Astrocyte of the spinal cord (primary cell): ENCODE measurements at regions not wholly inside any gene's neighbourhood (a gene's known extent, or its start where the extent isn't known, plus 50 kb on each side); places are given as distances from the start of the nearest gene placed in this dataset.

Experiments
- DNase-seq: peaks from one replicate; pipeline ENCODE4 v3.0.0; 2011; ENCODE audit warnings: low read depth, low spot score
- H3K4me3 ChIP-seq: 2 replicates; pipeline ENCODE4 v1.5.1; 2011; ENCODE audit warnings: low read depth, mild to moderate bottlenecking, low read length, moderate library complexity
- CTCF ChIP-seq: IDR thresholded peaks from 2 replicates; pipeline ENCODE4 v1.5.1; 2012; ENCODE audit warnings: low read depth, mild to moderate bottlenecking, low read length, inconsistent platforms
- in situ Hi-C: cut with HindIII; loops from 2 replicates; pipeline ENCODE4 v1.10.0; 2017; ENCODE audit warnings: low sequenced_read_pairs

- in situ Hi-C loops = no loop called here
- DNase-seq = no peak
- no peak overlapping the region for H3K4me3 ChIP-seq
- no peak for TF ChIP-seq CTCF
Observed at GRCh38 chr1:37294096-37294495, 180.3 kb upstream of the ZC3H12A start.

- H3K4me3 ChIP-seq = no peak overlapping the region
- TF ChIP-seq CTCF = no peak
Observed at GRCh38 chr1:37294529-37294928, 179.9 kb upstream of the ZC3H12A start.

GRCh38 chr1:37298769-37299168, 175.6 kb upstream of the ZC3H12A start:
- no peak overlapping the region for H3K4me3 ChIP-seq
- no peak for TF ChIP-seq CTCF
- in situ Hi-C loops = no loop called here
- DNase-seq = no peak

More at GRCh38 chr1:37294529-37294928, 179.9 kb upstream of the ZC3H12A start:
- in situ Hi-C loops = no loop called here
- DNase-seq = no peak

GRCh38 chr1:37299216-37299615, 175.2 kb upstream of the ZC3H12A start:
- no peak overlapping the region for H3K4me3 ChIP-seq
- in situ Hi-C loops = no loop called here
- no peak for TF ChIP-seq CTCF
- no peak for DNase-seq

GRCh38 chr1:37303884-37304574, 170.4 kb upstream of the ZC3H12A start:
- no peak for DNase-seq
- no peak overlapping the region for H3K4me3 ChIP-seq
- no peak for TF ChIP-seq CTCF
- in situ Hi-C loops = no loop called here

GRCh38 chr1:37305108-37305507, 169.3 kb upstream of the ZC3H12A start:
- in situ Hi-C loops = no loop called here
- DNase-seq = no peak
- no peak overlapping the region for H3K4me3 ChIP-seq
- TF ChIP-seq CTCF = no peak

- in situ Hi-C loops = no loop called here
- no peak overlapping the region for H3K4me3 ChIP-seq
- DNase-seq = no peak
- TF ChIP-seq CTCF = no peak
Observed at GRCh38 chr1:37305841-37306240, 168.5 kb upstream of the ZC3H12A start.
